ENCODE measurements at regions not wholly inside any gene's neighbourhood (a gene's known extent, or its start where the extent isn't known, plus 50 kb on each side); places are given as distances from the start of the nearest gene placed in this dataset.

DNA sequence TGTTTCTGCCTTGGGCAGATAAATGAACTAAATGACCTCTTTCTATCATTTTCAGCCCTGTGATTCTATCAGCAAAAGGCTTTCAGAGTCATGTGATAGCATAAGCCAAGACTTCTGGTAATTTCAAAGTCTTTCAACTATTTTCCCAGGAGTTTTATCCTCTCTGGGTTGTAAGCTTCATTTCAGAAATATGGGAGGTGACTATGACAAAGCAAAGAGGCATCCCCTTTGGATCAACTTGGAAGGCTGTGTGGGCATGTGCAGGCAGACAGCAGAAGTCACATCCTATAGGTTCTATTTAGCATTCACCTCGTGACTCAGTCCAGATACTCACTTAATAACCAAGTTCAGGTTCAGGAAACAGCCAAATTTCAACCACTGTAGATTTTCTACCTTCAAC lies 149.0 kb upstream of the FST start:
- DNase-seq: no peak

DNA sequence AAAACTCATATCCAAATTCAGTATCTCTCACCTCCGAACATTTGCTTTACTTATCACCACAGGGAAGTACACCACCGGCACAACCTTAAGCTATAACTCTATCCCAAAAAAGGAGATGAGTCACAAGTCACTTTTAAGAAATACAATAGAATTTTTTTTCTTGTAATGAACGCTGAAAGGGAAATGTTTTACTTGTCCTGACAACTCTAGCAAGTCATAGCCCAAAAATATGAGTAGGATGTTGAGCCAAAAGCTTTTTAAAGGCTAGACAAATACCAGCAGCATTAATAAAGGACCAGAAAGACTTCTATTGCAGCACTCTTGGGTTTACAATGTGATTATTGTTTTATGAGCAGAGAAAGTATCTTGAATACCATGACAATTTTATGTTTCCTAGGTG lies 147.3 kb upstream of the FST start:
- DNase-seq: no peak

- DNase-seq: no peak
Measured at GRCh38 chr5:53334431-53334941, 145.9 kb upstream of the FST start.

GRCh38 chr5:53335115-53335514 lies 145.3 kb upstream of the FST start:
- DNase-seq: no peak

- DNase-seq: no peak
Measured at GRCh38 chr5:53337827-53338226, 142.6 kb upstream of the FST start.

- no peak for DNase-seq
Measured at GRCh38 chr5:53338971-53339370, 141.5 kb upstream of the FST start.

- peak; percentile 65 for DNase-seq
Measured at GRCh38 chr5:53339962-53340540, 140.4 kb upstream of the FST start.

- DNase-seq: no peak
Measured at GRCh38 chr5:53340956-53341750, 139.3 kb upstream of the FST start.

- DNase-seq: no peak
Measured at GRCh38 chr5:53342236-53342635, 138.2 kb upstream of the FST start.

GRCh38 chr5:53343187-53343586 lies 137.2 kb upstream of the FST start:
- peak; percentile 55 for DNase-seq

DNA sequence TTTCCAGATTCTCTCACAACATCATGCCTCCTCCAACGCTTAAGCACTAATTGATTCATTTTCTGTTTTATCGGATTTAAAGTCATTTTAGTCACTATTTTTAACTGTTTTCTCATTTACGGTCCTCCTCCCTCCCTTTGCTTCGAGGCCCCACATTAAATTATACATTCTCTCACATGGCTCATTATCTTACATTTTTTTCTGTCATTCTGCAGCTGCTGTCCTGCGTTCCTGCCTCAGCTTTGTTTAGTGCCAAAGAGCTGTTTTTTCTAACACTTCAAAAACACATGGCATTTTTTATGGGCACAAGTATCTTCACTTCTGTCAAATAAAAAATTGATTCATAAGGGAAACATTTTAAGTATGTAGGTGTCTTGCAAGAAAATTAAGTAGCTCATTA lies 130.1 kb upstream of the FST start:
- DNase-seq: peak; percentile 56

DNA sequence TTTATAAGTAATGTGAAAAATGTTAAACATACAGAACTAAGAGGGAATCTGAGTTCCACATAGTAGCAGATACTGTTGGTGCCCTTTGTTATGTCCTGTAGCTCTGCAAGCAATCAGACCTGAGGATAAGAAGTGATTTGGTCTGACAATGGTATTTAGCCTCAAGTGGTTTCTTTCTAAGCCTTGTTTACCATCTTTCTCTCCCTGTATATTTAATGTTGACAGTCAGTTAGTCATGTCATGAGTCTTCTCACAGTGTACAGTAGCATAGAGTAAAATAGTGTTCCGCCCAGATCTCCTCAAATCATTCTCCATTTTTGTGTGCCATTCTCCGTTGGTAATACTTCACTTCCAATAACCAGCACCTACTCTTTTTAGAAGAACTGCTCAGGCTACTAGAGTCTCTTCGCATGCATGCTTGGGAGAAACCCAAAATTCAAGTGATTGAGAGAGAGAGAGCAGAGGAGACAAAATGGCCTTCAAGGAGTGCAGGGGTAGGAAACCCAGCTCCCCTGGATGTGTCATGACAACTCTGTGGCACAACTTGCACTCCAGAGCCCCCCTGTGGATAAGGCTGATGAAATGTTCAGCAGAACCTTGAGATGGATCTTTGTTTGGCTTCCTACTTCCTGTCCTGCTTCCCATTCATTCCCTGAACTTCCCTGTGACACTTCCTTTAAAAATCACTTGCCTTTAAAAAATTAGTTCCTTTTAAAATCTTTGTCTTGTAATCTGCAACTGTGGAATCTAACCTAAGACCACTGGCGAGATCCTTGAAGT lies 129.2 kb upstream of the FST start:
- no peak for DNase-seq

DNA sequence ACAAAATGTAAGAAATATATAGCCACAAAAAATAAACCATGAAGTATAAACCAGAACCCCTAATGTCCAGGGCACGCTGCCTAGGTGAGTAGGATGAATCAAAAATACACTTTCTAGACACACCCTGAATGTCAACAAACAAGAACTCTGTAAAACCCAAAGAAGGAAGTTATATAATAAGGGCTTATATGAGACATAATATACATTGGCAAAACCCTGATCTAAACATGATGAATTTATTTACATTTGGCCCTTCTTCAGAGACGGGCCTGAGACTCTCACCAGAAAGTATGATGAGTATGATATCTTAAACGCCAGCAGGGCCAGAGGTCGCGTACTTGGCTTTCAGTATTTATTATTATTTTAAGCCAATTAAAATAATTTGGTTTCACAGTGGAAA lies 125.1 kb upstream of the FST start:
- DNase-seq: no peak

DNA sequence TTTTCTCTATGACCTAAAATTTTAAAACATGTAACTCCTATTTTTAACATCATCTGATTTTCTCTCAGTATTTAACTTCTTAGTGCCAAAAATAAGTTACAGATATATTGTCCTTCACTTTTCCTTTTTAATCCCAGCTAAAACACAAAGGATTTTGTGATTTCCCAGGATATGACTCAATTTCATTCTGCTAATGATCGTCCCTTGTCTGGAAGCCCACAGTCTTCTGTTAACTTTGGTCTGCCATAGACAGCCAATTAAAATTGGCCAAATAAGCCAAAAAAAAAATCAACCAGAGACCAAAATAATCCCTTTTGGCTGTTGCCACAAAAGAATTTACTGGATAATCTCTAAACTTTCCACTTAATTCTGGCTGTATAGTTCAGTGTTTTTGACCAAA lies 124.5 kb upstream of the FST start:
- no peak for DNase-seq

DNA sequence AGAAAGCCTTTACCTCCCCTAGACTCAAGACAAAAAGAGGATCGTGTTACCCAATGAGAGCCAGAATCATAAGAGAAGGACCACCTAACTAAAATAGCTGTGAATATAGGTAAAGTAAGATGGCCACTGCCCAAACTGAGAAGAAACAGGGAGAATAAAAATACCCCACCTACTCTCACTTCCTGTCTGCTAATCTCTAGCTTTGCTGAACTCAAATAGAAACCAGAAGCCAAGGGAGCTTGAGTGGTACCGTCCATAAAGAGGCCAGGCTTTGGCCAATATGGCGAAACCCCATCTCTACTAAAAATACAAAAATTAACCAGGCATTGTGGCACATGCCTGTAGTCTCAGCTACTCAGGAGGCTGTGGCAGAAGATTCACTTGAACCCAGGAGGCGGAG lies 123.0 kb upstream of the FST start:
- DNase-seq: no peak

DNA sequence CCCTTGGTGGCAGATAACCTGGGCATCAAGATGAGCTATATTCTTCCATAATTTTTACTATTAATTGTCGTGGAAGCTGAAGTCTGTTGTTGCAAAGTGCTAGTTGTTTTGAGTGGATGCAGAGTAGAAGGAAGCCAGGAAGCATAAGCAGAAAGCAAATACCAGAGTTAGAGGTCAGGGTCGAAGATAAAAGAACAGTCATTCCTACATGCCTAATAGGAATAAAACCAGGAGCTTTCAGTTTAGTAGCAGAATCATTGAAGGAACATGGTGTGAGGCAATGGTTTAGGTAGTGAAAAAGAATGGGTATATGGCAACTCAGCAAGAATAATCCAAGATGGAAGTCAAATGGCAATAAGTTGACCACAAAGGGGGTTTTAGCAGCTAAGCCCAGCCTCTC lies 121.6 kb upstream of the FST start:
- DNase-seq: no peak

DNA sequence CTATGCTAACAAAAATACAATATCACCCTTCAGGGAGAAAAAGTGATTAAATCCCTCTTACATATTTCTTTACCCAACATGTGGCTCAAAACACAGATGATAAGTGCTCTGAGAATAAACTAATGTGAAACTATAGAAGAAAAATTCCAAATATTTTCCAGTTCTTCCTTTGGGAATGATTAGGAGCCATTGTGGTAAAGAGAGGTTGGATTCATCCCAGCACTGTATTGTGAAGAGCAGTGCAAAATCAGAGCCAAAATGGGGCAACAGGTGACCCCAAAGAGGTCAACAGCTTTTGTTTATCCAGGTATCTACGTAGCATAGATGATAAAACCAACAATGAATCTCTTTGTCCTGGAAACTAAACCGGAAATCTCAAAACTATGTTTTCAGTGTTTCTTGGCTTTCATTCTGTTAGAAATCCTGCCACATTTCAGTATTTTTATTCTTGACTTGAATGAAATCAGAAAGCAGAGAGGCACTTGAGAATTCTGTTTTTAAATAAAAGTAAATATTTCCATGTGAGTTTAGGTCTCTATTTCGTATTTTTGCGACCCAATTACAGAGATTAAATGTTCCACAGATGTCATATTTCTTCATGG lies 120.4 kb upstream of the FST start:
- no peak for DNase-seq

DNA sequence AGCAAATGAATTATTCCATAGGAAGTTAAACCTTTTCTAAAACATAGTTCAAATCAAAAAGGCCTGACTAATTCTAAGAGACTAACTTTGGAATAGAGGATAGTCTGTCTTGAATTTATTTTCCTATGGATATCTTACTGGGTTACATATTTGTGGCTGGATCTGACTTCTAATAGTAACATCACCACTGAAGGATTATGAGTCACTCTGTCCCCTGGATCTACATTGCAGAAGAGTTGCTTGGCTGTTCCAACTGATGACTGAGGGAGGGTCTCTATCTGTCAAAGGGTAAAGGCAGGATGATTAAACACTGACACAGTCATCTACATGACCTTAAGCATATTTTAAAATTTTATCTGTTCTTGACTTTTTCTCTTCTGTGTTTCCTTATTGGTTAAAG lies 119.6 kb upstream of the FST start:
- DNase-seq: no peak

GRCh38 chr5:53361708-53362107 lies 118.7 kb upstream of the FST start:
- DNase-seq: no peak

- DNase-seq: no peak
Measured at GRCh38 chr5:53362521-53362941, 117.9 kb upstream of the FST start.

DNA sequence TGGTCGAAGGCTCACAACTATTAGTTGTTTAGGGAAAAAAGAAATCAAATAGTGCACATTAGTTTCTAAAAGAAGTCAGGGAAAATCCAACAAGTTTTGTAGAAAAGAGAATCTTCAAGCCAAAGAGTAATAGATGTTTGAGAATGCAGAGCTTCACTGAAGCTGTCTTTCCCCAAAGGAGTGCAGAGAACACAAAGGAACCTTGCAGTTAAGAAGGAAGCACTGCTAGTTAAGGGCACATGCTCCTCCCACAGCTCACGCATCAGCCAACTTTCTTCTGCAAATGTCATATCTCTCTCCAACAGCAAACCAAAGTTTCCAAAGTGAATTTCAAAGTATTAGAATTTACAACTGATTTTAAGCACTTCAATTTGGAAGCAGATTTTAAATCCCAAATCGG lies 116.4 kb upstream of the FST start:
- no peak for DNase-seq

DNA sequence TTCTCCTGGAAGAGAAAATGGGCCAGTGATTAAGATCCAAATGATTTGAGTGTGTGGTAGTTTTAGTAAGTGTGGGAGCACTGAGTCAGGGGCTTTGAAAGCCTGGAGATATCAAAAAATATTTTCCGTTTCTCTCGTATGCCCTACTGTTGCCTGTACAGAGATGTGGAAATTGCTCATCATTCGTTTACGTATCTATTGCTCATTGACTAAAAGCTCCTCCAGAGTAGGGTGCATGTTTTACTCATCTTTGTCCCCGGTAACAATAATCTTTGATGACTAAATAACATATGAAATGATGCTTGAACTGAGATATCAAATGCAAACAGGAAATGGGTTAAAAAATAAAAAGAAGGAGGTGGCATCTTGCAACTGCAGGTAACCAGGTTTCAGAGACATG lies 114.2 kb upstream of the FST start:
- DNase-seq: no peak

GRCh38 chr5:53367727-53368126 lies 112.7 kb upstream of the FST start:
- no peak for DNase-seq
